ENCODE measurements at regions not wholly inside any gene's neighbourhood (a gene's known extent, or its start where the extent isn't known, plus 50 kb on each side); places are given as distances from the start of the nearest gene placed in this dataset.

DNA sequence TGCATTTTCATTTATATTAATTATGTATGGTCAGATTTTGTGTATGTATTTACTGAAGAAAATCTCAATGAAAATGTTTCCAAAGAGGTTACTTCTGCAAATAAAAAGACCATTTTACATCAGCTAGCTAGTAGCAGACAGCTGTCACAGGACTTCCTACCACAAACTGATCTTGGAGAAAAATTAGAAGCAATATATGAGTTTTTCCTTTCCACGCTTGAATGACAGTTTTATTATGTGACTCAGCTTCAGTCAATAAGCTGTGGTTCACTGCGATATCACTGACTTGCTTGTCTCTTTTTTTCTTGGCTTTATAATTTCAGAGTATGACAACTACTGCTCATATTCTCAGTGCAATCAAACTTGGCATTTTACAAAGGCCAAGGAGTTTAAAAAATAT is 787.4 kb upstream of the GALNTL6 start:
- H2AFZ ChIP-seq (ENCODE audit: low read depth, low read length), result no peak overlapping the region
- TF ChIP-seq, protein P1, sequence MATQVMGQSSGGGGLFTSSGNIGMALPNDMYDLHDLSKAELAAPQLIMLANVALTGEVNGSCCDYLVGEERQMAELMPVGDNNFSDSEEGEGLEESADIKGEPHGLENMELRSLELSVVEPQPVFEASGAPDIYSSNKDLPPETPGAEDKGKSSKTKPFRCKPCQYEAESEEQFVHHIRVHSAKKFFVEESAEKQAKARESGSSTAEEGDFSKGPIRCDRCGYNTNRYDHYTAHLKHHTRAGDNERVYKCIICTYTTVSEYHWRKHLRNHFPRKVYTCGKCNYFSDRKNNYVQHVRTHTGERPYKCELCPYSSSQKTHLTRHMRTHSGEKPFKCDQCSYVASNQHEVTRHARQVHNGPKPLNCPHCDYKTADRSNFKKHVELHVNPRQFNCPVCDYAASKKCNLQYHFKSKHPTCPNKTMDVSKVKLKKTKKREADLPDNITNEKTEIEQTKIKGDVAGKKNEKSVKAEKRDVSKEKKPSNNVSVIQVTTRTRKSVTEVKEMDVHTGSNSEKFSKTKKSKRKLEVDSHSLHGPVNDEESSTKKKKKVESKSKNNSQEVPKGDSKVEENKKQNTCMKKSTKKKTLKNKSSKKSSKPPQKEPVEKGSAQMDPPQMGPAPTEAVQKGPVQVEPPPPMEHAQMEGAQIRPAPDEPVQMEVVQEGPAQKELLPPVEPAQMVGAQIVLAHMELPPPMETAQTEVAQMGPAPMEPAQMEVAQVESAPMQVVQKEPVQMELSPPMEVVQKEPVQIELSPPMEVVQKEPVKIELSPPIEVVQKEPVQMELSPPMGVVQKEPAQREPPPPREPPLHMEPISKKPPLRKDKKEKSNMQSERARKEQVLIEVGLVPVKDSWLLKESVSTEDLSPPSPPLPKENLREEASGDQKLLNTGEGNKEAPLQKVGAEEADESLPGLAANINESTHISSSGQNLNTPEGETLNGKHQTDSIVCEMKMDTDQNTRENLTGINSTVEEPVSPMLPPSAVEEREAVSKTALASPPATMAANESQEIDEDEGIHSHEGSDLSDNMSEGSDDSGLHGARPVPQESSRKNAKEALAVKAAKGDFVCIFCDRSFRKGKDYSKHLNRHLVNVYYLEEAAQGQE (IDR thresholded peaks at IDR 0.05; ENCODE audit: borderline replicate concordance), result peak; percentile 91
- TF ChIP-seq POLR2AphosphoS5 (IDR thresholded peaks at IDR 0.05) (peak; percentile 90), EP300 (conservative IDR thresholded peaks at IDR 0.05; ENCODE audit: poor library complexity, severe bottlenecking) (peak; percentile 97), MXI1 (conservative IDR thresholded peaks at IDR 0.05; ENCODE audit: poor library complexity, severe bottlenecking) (no peak)

DNA sequence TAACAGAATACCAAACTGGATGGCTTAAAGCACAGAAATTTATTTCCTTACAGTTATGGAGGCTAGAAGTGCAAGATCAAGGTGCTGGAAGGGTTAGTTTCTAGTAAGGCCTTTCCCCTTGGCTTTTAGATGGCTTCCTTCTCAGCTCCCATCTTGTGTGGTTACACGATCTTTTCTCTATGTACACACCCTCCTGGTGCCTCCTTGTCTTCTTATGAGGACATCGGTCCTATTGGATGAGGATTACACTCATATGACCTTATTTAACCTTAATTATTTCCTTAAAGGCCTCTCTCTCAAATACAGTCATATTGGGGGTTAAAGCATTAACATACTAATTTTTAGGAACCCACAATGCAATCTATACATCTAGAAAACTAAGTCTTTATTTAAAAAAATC is 787.9 kb upstream of the GALNTL6 start:
- H3K36me3 ChIP-seq (ENCODE audit: insufficient read depth, low read length), result no peaks in the 10 kb centered on the region
- H3K27me3 ChIP-seq (ENCODE audit: insufficient read depth, low read depth, low read length), result no peaks in the 10 kb centered on the region
- no peaks in the 10 kb centered on the region for H3F3A ChIP-seq (ENCODE audit: insufficient read depth, low read length, poor library complexity, severe bottlenecking)
- H3K9ac ChIP-seq (ENCODE audit: low read length), result no peak overlapping the region
- H2AFZ ChIP-seq (ENCODE audit: low read depth, low read length), result no peak overlapping the region
- H3K79me2 ChIP-seq (replicated peaks; ENCODE audit: insufficient read depth, low read length), result no peaks in the 10 kb centered on the region
- H3K9me2 ChIP-seq (ENCODE audit: insufficient read depth, low read length), result no peaks in the 10 kb centered on the region
- H3K9me3 ChIP-seq (ENCODE audit: low read length), result no peaks in the 10 kb centered on the region
- H3K4me2 ChIP-seq (ENCODE audit: low read length), result peak overlapping the region; percentile 6
- no peak for TF ChIP-seq TAF1 (IDR thresholded peaks at IDR 0.05; ENCODE audit: low read depth)
- no peak for TF ChIP-seq POLR2AphosphoS5 (IDR thresholded peaks at IDR 0.05)
- no peak for TF ChIP-seq EP300 (conservative IDR thresholded peaks at IDR 0.05; ENCODE audit: poor library complexity, severe bottlenecking)
- H3K27ac ChIP-seq (ENCODE audit: low read length), result peak overlapping the region; percentile 45
- no peak overlapping the region for H3K4me3 ChIP-seq (ENCODE audit: low read length)
- H4K20me1 ChIP-seq (ENCODE audit: insufficient read depth), result no peaks in the 10 kb centered on the region

More for the DNA sequence above, 787.4 kb upstream of the GALNTL6 start:
- Histone ChIP-seq H3K27me3 (ENCODE audit: insufficient read depth, low read depth, low read length) (no peaks in the 10 kb centered on the region), H3F3A (ENCODE audit: insufficient read depth, low read length, poor library complexity, severe bottlenecking) (no peaks in the 10 kb centered on the region), H3K36me3 (ENCODE audit: insufficient read depth, low read length) (no peaks in the 10 kb centered on the region), H3K9me2 (ENCODE audit: insufficient read depth, low read length) (no peaks in the 10 kb centered on the region), H3K9me3 (ENCODE audit: low read length) (no peaks in the 10 kb centered on the region), H3K27ac (ENCODE audit: low read length) (peak overlapping the region; percentile 45), H3K4me2 (ENCODE audit: low read length) (peak overlapping the region; percentile 6), H3K4me3 (ENCODE audit: low read length) (no peak overlapping the region), H3K9ac (ENCODE audit: low read length) (no peak overlapping the region), H4K20me1 (ENCODE audit: insufficient read depth) (no peaks in the 10 kb centered on the region), H3K79me2 (replicated peaks; ENCODE audit: insufficient read depth, low read length) (no peaks in the 10 kb centered on the region)

DNA sequence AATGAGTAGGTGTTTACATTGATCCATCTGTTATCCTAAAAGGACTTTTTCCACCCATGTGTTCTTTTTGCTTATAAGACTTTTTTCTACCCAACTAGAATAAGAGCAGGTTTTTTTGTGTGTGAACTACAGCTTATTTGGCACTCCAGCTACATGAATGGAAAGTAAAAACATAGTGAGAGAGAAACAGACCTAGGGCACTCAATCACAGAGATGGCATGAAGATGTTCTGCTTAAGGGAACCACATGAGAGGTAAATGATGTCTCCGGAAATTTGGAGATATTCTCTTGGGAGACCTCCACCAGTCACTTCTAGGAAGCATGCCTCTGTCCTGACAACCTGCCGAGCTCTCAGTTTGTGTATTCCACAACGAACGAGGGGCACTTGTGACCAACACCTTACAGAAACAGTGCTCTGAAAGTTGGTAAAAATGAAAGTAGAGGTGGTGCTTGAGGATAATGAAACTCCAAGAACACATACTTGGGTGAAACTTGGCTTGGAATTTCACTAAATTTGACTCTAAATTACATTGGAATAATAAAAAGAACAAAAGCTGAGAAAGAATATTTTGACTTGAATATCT is 788.4 kb upstream of the GALNTL6 start:
- H3K9ac ChIP-seq (ENCODE audit: low read length), result no peak overlapping the region
- H3F3A ChIP-seq (ENCODE audit: insufficient read depth, low read length, poor library complexity, severe bottlenecking), result no peaks in the 10 kb centered on the region
- H3K79me2 ChIP-seq (replicated peaks; ENCODE audit: insufficient read depth, low read length), result no peaks in the 10 kb centered on the region
- H3K4me3 ChIP-seq (ENCODE audit: low read length), result no peak overlapping the region
- no peak overlapping the region for H2AFZ ChIP-seq (ENCODE audit: low read depth, low read length)
- H3K36me3 ChIP-seq (ENCODE audit: insufficient read depth, low read length), result no peaks in the 10 kb centered on the region
- H3K27ac ChIP-seq (ENCODE audit: low read length), result no peak overlapping the region
- no peaks in the 10 kb centered on the region for H3K9me3 ChIP-seq (ENCODE audit: low read length)
- no peaks in the 10 kb centered on the region for H4K20me1 ChIP-seq (ENCODE audit: insufficient read depth)
- TF ChIP-seq, protein P1 (IDR thresholded peaks at IDR 0.05; ENCODE audit: borderline replicate concordance), result no peak
- TF ChIP-seq POLR2AphosphoS5 (IDR thresholded peaks at IDR 0.05) (no peak), SMC3 (conservative IDR thresholded peaks at IDR 0.05; ENCODE audit: poor library complexity) (no peak), EZH2 (IDR thresholded peaks at IDR 0.05; ENCODE audit: borderline replicate concordance, insufficient read depth, low read length, poor library complexity, severe bottlenecking) (no peak), TAF1 (IDR thresholded peaks at IDR 0.05; ENCODE audit: low read depth) (no peak)
- H3K9me2 ChIP-seq (ENCODE audit: insufficient read depth, low read length), result no peaks in the 10 kb centered on the region
- H3K27me3 ChIP-seq (ENCODE audit: insufficient read depth, low read depth, low read length), result no peaks in the 10 kb centered on the region
- no peak overlapping the region for H3K4me2 ChIP-seq (ENCODE audit: low read length)
